ENCODE measurements at regions not wholly inside any gene's neighbourhood (a gene's known extent, or its start where the extent isn't known, plus 50 kb on each side); places are given as distances from the start of the nearest gene placed in this dataset.

- no peak for DNase-seq (ENCODE audit: low spot score in 2 of 2)
- WGBS, 2 donors: 86% methylated on average over 8 of the region's 8 CpGs
- H3K4me3 ChIP-seq (ENCODE audit: low read depth, poor library complexity, severe bottlenecking): no peak overlapping the region
- intact Hi-C loops (cut with DNase I; ENCODE audit: low total_unique reads): no loop called here
- TF ChIP-seq CTCF (IDR thresholded peaks at IDR 0.05) (no peak), POLR2A (IDR thresholded peaks at IDR 0.05) (no peak)
These were observed 63.2 kb upstream of the RUFY1 start for GRCh38 chr5:179487145-179487544.

GRCh38 chr5:179486596-179487051, 63.7 kb upstream of the RUFY1 start:
- TF ChIP-seq CTCF (IDR thresholded peaks at IDR 0.05) (no peak), POLR2A (IDR thresholded peaks at IDR 0.05) (no peak)
- 65 to 74% methylated on average over 16 of the region's 16 CpGs for WGBS, 2 donors
- DNase-seq (ENCODE audit: low spot score in 2 of 2): no peak
- no peak overlapping the region for H3K4me3 ChIP-seq (ENCODE audit: low read depth, poor library complexity, severe bottlenecking)
- intact Hi-C loops (cut with DNase I; ENCODE audit: low total_unique reads): no loop called here

GRCh38 chr5:179485845-179486575, 64.3 kb upstream of the RUFY1 start:
- WGBS, 2 donors: 84% methylated on average over 12 to 13 of the region's 13 CpGs
- no peak overlapping the region for H3K4me3 ChIP-seq (ENCODE audit: low read depth, poor library complexity, severe bottlenecking)
- intact Hi-C loops (cut with DNase I; ENCODE audit: low total_unique reads): no loop called here
- DNase-seq (ENCODE audit: low spot score in 2 of 2): no peak
- TF ChIP-seq CTCF (IDR thresholded peaks at IDR 0.05): no peak
- TF ChIP-seq POLR2A (IDR thresholded peaks at IDR 0.05): no peak

- intact Hi-C loops (cut with DNase I; ENCODE audit: low total_unique reads): no loop called here
- DNase-seq (ENCODE audit: low spot score in 2 of 2): no peak
- H3K4me3 ChIP-seq (ENCODE audit: low read depth, poor library complexity, severe bottlenecking): no peak overlapping the region
- WGBS, 2 donors: 95 to 96% methylated on average over 7 of the region's 7 CpGs
- TF ChIP-seq POLR2A (IDR thresholded peaks at IDR 0.05) (no peak), CTCF (IDR thresholded peaks at IDR 0.05) (no peak)
These were observed 65.6 kb upstream of the RUFY1 start for GRCh38 chr5:179484761-179485160.

- intact Hi-C loops (cut with DNase I; ENCODE audit: low total_unique reads): no loop called here
- TF ChIP-seq CTCF (IDR thresholded peaks at IDR 0.05) (no peak), POLR2A (IDR thresholded peaks at IDR 0.05) (no peak)
- no peak overlapping the region for H3K4me3 ChIP-seq (ENCODE audit: low read depth, poor library complexity, severe bottlenecking)
- WGBS, 2 donors: 55 to 71% methylated on average over 6 of the region's 6 CpGs
- DNase-seq (ENCODE audit: low spot score in 2 of 2): no peak
These were observed 66.2 kb upstream of the RUFY1 start for GRCh38 chr5:179484201-179484600.

- WGBS, 2 donors: 84 to 88% methylated on average over 5 of the region's 5 CpGs
- H3K4me3 ChIP-seq (ENCODE audit: low read depth, poor library complexity, severe bottlenecking): no peak overlapping the region
- TF ChIP-seq POLR2A (IDR thresholded peaks at IDR 0.05) (no peak), CTCF (IDR thresholded peaks at IDR 0.05) (no peak)
- DNase-seq (ENCODE audit: low spot score in 2 of 2): no peak
- intact Hi-C loops (cut with DNase I; ENCODE audit: low total_unique reads): no loop called here
These were observed 71.7 kb upstream of the RUFY1 start for GRCh38 chr5:179478624-179479023.

All from lower leg skin (tissue), 4 donors.